Activated CD8-positive, alpha-beta T cell treated with anti-CD3 and anti-CD28 coated beads for 36 hours (primary cell): ENCODE measurements at regions not wholly inside any gene's neighbourhood (a gene's known extent, or its start where the extent isn't known, plus 50 kb on each side); places are given as distances from the start of the nearest gene placed in this dataset.

ENCODE experiments used
- ATAC-seq: fragments of 200-7000 bp; cut with Tn5 transposase; one replicate; pipeline ENCODE4 v1.10.0; 2021; ENCODE audit warnings: mild to moderate bottlenecking, moderate library complexity
- CTCF ChIA-PET: fragments of 350-600 bp; sonication (Branson Sonifier 250); formaldehyde crosslinking; loops from one replicate; lab custom pipeline; 2021; ENCODE audit warnings: antibody characterized with exemption; lab: Charles Lee
- POLR2A ChIA-PET: fragments of 350-600 bp; sonication (Branson Sonifier 250); formaldehyde crosslinking; loops from one replicate; lab custom pipeline; 2021; ENCODE audit warnings: antibody characterized with exemption; lab: Charles Lee
- DNase-seq: peaks from one replicate; pipeline ENCODE4 v3.0.0-alpha.2; 2020
- H3K27ac Mint-ChIP-seq: one replicate; pipeline ENCODE4 v1.8.0; 2021; ENCODE audit warnings: mild to moderate bottlenecking, mixed read lengths
- H3K27me3 Mint-ChIP-seq: one replicate; pipeline ENCODE4 v1.8.0; 2021; ENCODE audit warnings: mixed read lengths
- H3K36me3 Mint-ChIP-seq: one replicate; pipeline ENCODE4 v1.8.0; 2021; ENCODE audit warnings: low read depth, mixed read lengths
- H3K4me1 Mint-ChIP-seq: one replicate; pipeline ENCODE4 v1.8.0; 2021; ENCODE audit warnings: low read depth, mixed read lengths
- H3K4me3 Mint-ChIP-seq: one replicate; pipeline ENCODE4 v1.8.0; 2021; ENCODE audit warnings: mild to moderate bottlenecking, moderate library complexity, mixed read lengths
- H3K9me3 Mint-ChIP-seq: one replicate; pipeline ENCODE4 v1.8.0; 2021; ENCODE audit warnings: mixed read lengths
- intact Hi-C: fragments of 100-400 bp; cut with micrococcal nuclease; formaldehyde crosslinking; loops from one replicate; pipeline ENCODE4 v1.10.0; 2022
- TF ChIP-seq, protein P1 (sequence below): fragments of 200-600 bp; IDR thresholded peaks from one replicate; pipeline ENCODE4 v1.8.0; 2022; ENCODE audit warnings: antibody characterized with exemption, mild to moderate bottlenecking

DNA sequence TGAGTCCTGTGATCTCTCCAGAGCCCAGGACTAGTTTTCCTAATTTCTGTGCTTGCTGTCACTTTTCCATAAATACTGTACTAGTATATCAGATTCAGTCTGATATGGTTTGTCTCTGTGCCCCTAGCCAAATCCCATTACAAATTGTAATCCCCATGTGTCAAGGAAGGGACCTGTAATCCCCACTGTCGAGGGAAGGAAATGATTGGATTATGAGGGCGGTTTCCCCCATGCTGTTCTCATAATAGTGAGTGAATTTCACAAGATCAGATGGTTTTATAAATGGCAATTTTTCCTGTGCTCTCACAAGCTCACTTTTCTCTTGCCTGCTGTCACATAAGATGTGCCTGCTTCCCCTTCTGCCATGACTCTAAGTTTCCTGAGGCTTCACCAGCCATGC, 54.8 kb upstream of the IFRD1 start:
- no peak overlapping the region for H3K4me3 Mint-ChIP-seq
- TF ChIP-seq, protein P1, sequence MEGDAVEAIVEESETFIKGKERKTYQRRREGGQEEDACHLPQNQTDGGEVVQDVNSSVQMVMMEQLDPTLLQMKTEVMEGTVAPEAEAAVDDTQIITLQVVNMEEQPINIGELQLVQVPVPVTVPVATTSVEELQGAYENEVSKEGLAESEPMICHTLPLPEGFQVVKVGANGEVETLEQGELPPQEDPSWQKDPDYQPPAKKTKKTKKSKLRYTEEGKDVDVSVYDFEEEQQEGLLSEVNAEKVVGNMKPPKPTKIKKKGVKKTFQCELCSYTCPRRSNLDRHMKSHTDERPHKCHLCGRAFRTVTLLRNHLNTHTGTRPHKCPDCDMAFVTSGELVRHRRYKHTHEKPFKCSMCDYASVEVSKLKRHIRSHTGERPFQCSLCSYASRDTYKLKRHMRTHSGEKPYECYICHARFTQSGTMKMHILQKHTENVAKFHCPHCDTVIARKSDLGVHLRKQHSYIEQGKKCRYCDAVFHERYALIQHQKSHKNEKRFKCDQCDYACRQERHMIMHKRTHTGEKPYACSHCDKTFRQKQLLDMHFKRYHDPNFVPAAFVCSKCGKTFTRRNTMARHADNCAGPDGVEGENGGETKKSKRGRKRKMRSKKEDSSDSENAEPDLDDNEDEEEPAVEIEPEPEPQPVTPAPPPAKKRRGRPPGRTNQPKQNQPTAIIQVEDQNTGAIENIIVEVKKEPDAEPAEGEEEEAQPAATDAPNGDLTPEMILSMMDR = no peak
- no peak for DNase-seq
- H3K4me1 Mint-ChIP-seq = peaks cover 20% of the 10 kb centered on the region
- H3K27me3 Mint-ChIP-seq = peaks cover 3% of the 10 kb centered on the region
- no peaks in the 10 kb centered on the region for H3K9me3 Mint-ChIP-seq
- ChIA-PET POLR2A (no interaction called here), CTCF (no interaction called here)
- no peak for ATAC-seq
- intact Hi-C loops = no loop called here
- no peaks in the 10 kb centered on the region for H3K36me3 Mint-ChIP-seq
- no peak overlapping the region for H3K27ac Mint-ChIP-seq

DNA sequence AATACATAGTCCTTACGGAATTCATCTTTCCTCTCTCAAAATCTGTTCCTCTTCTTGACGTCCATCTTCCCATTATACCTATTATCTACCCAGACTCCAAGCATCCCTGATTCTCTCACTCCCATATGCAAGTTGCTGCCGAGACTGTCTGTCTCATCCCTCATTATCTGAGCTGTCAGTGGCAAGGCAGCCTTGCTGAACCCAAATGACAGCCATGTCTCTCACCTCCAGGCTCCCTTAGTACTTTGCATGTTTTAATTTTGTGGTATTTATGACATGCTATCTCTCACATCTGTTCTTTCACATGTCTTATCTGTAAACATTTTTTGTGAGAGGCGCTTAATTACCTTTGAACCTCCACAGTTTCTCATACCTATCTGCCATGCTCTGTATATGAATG, 54.4 kb upstream of the IFRD1 start:
- H3K9me3 Mint-ChIP-seq = no peaks in the 10 kb centered on the region
- intact Hi-C loops = no loop called here
- POLR2A ChIA-PET = no interaction called here
- CTCF ChIA-PET = no interaction called here
- DNase-seq = no peak
- no peak for ATAC-seq
- H3K4me1 Mint-ChIP-seq = peaks cover 20% of the 10 kb centered on the region
- H3K27ac Mint-ChIP-seq = no peak overlapping the region
- TF ChIP-seq, protein P1 = no peak
- no peaks in the 10 kb centered on the region for H3K36me3 Mint-ChIP-seq
- no peak overlapping the region for H3K4me3 Mint-ChIP-seq
- peaks cover 3% of the 10 kb centered on the region for H3K27me3 Mint-ChIP-seq

GRCh38 chr7:112398534-112398933, 51.7 kb upstream of the IFRD1 start:
- no peak overlapping the region for H3K27ac Mint-ChIP-seq
- CTCF ChIA-PET = no interaction called here

DNA sequence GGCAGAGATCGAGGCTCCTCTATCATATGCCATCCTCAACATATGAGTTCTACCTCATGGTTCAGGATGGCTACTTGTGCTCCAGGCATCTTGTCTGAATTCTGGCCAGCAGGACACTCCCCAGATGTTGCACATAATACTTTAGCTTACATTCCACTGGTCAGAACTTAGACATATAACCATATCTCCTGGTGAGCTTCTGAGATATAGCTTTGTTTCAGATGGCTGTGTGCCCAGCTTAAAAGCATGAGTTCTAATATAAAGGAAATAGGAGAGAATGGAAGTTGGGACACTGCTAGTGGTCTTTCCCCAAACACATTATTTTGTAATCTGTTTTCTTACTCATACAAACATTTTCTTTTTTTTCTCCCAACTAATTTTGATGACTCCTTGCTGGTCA, 50.8 kb upstream of the IFRD1 start:
- Mint-ChIP-seq H3K27ac (no peak overlapping the region), H3K4me1 (peaks cover 11% of the 10 kb centered on the region), H3K27me3 (peaks cover 3% of the 10 kb centered on the region), H3K36me3 (no peaks in the 10 kb centered on the region), H3K9me3 (no peaks in the 10 kb centered on the region), H3K4me3 (no peak overlapping the region)
- intact Hi-C loops = no loop called here
- ChIA-PET POLR2A (no interaction called here), CTCF (interaction anchor here (0.6 to 1.1 kb wide), 2 partner anchors 9 to 122 kb away, joined by 3 to 5 read pairs; no protein-coding TSS in a partner anchor)
- DNase-seq = no peak
- no peak for ATAC-seq
- TF ChIP-seq, protein P1 = no peak

More at GRCh38 chr7:112398534-112398933, 51.7 kb upstream of the IFRD1 start:
- POLR2A ChIA-PET = no interaction called here
- peak; percentile 55 for ATAC-seq
- H3K9me3 Mint-ChIP-seq = no peaks in the 10 kb centered on the region
- no peaks in the 10 kb centered on the region for H3K36me3 Mint-ChIP-seq
- peaks cover 3% of the 10 kb centered on the region for H3K27me3 Mint-ChIP-seq
- TF ChIP-seq, protein P1 = no peak
- peaks cover 11% of the 10 kb centered on the region for H3K4me1 Mint-ChIP-seq
- no peak overlapping the region for H3K4me3 Mint-ChIP-seq
- intact Hi-C loops = no loop called here
- no peak for DNase-seq

GRCh38 chr7:112400141-112400540, 50.1 kb upstream of the IFRD1 start:
- Mint-ChIP-seq H3K4me3 (no peak overlapping the region), H3K27me3 (peaks cover 5% of the 10 kb centered on the region), H3K9me3 (no peaks in the 10 kb centered on the region), H3K27ac (no peak overlapping the region), H3K36me3 (no peaks in the 10 kb centered on the region), H3K4me1 (peaks cover 11% of the 10 kb centered on the region)
- intact Hi-C loops = no loop called here
- ATAC-seq (no peak), DNase-seq (no peak)
- POLR2A ChIA-PET = no interaction called here
- TF ChIP-seq, protein P1 = no peak
- CTCF ChIA-PET = no interaction called here
